Neural progenitor cell (in vitro differentiated cells): ENCODE measurements at regions not wholly inside any gene's neighbourhood (a gene's known extent, or its start where the extent isn't known, plus 50 kb on each side); places are given as distances from the start of the nearest gene placed in this dataset.

Experiments
- DNase-seq: peaks from one replicate; pipeline ENCODE4 v3.0.0-alpha.2; 2016; ENCODE audit warnings: low spot score
- H2AFZ ChIP-seq: fragments of 200-600 bp; sonication (generic); replicated peaks from 2 replicates; pipeline ENCODE4 v1.6.1; 2016; ENCODE audit warnings: antibody characterized with exemption
- H3F3A ChIP-seq: fragments of 200-600 bp; sonication (generic); 2 replicates; pipeline ENCODE4 v1.6.1; 2016; ENCODE audit warnings: antibody characterized with exemption, low read depth
- H3K27ac ChIP-seq: fragments of 200-600 bp; sonication (generic); 2 replicates; pipeline ENCODE4 v1.5.1; 2016; ENCODE audit warnings: mild to moderate bottlenecking
- H3K27me3 ChIP-seq: fragments of 200-600 bp; sonication (generic); 2 replicates; pipeline ENCODE4 v1.6.1; 2016; ENCODE audit warnings: mild to moderate bottlenecking, moderate library complexity
- H3K36me3 ChIP-seq: fragments of 200-600 bp; sonication (generic); 2 replicates; pipeline ENCODE4 v1.5.1; 2016
- H3K4me1 ChIP-seq: fragments of 200-600 bp; sonication (generic); 2 replicates; pipeline ENCODE4 v1.6.1; 2016; ENCODE audit warnings: mixed run types
- H3K4me2 ChIP-seq: fragments of 200-600 bp; sonication (generic); 2 replicates; pipeline ENCODE4 v1.6.1; 2016
- H3K4me3 ChIP-seq: fragments of 200-600 bp; sonication (generic); 2 replicates; pipeline ENCODE4 v1.5.1; 2016
- H3K79me2 ChIP-seq: fragments of 200-600 bp; sonication (generic); 2 replicates; pipeline ENCODE4 v1.6.1; 2016; ENCODE audit warnings: low read depth
- H3K9ac ChIP-seq: fragments of 200-600 bp; sonication (generic); 2 replicates; pipeline ENCODE4 v1.6.1; 2016
- H3K9me3 ChIP-seq: fragments of 200-600 bp; sonication (generic); 2 replicates; pipeline ENCODE4 v1.5.1; 2016; ENCODE audit warnings: low read depth
- H4K20me1 ChIP-seq: fragments of 200-600 bp; sonication (generic); 2 replicates; pipeline ENCODE4 v1.6.1; 2016; ENCODE audit warnings: low read depth
- H3K27ac Mint-ChIP-seq: 3 replicates; pipeline ENCODE4 v1.8.0; 2021; ENCODE audit warnings: mixed read lengths
- H3K27me3 Mint-ChIP-seq: 2 replicates; pipeline ENCODE4 v1.8.0; 2022; ENCODE audit warnings: low read depth, mild to moderate bottlenecking, inconsistent platforms, moderate library complexity, mixed read lengths; ENCODE audit not compliant: insufficient read depth
- H3K36me3 Mint-ChIP-seq: 3 replicates; pipeline ENCODE4 v1.8.0; 2021; ENCODE audit warnings: mixed read lengths
- H3K4me1 Mint-ChIP-seq: 3 replicates; pipeline ENCODE4 v1.8.0; 2021; ENCODE audit warnings: mixed read lengths
- H3K4me3 Mint-ChIP-seq: 3 replicates; pipeline ENCODE4 v1.8.0; 2021; ENCODE audit warnings: mild to moderate bottlenecking, moderate library complexity, mixed read lengths
- H3K9me3 Mint-ChIP-seq: 3 replicates; pipeline ENCODE4 v1.8.0; 2020; ENCODE audit warnings: mixed read lengths
- EZH2 ChIP-seq: fragments of 200-600 bp; sonication (generic); IDR thresholded peaks from 2 replicates; pipeline ENCODE4 v1.6.1; 2017; ENCODE audit warnings: antibody characterized with exemption, mild to moderate bottlenecking, moderate library complexity
- EZH2phosphoT487 ChIP-seq: fragments of 200-600 bp; sonication (generic); IDR thresholded peaks from 2 replicates; pipeline ENCODE4 v1.6.1; 2017; ENCODE audit warnings: antibody characterized with exemption
- TF ChIP-seq, protein P1 (sequence below): fragments of 200-600 bp; sonication (generic); IDR thresholded peaks from 2 replicates; pipeline ENCODE4 v1.5.1; 2017; ENCODE audit warnings: antibody characterized with exemption, mild to moderate bottlenecking

DNA sequence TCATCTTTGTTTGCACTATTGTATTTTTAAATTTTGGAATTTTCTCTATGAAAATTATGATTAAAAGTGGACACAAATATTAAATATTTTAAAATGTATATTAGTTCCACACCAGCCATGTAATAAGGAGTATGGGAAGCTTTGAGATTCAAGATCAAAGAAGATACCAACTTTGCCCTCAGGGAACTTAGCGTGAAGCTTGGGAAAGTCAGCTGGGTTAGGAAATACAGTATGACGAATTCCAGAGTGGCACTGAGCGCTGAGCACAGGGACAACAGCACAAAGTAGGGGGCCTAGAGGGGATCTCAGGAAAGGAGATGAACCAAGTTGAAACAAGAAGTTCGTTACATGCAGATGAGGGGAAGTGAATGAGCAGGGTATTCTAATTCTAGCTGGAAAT, 76.9 kb upstream of the SHISA2 start:
- H3K27ac Mint-ChIP-seq, result no peak overlapping the region
- H3K9me3 Mint-ChIP-seq, result no peaks in the 10 kb centered on the region
- H3K27me3 ChIP-seq, result no peaks in the 10 kb centered on the region
- no peaks in the 10 kb centered on the region for H4K20me1 ChIP-seq
- H3K4me3 Mint-ChIP-seq, result no peak overlapping the region
- no peak overlapping the region for H3K27ac ChIP-seq
- H3K9me3 ChIP-seq, result no peaks in the 10 kb centered on the region
- H3K36me3 ChIP-seq, result no peaks in the 10 kb centered on the region
- no peaks in the 10 kb centered on the region for H3K79me2 ChIP-seq
- DNase-seq, result no peak
- H3K4me1 ChIP-seq, result peaks cover 7% of the 10 kb centered on the region
- H3K4me2 ChIP-seq, result no peak overlapping the region
- TF ChIP-seq EZH2 (no peak), EZH2phosphoT487 (no peak)
- TF ChIP-seq, protein P1, sequence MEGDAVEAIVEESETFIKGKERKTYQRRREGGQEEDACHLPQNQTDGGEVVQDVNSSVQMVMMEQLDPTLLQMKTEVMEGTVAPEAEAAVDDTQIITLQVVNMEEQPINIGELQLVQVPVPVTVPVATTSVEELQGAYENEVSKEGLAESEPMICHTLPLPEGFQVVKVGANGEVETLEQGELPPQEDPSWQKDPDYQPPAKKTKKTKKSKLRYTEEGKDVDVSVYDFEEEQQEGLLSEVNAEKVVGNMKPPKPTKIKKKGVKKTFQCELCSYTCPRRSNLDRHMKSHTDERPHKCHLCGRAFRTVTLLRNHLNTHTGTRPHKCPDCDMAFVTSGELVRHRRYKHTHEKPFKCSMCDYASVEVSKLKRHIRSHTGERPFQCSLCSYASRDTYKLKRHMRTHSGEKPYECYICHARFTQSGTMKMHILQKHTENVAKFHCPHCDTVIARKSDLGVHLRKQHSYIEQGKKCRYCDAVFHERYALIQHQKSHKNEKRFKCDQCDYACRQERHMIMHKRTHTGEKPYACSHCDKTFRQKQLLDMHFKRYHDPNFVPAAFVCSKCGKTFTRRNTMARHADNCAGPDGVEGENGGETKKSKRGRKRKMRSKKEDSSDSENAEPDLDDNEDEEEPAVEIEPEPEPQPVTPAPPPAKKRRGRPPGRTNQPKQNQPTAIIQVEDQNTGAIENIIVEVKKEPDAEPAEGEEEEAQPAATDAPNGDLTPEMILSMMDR, result no peak
- no peak overlapping the region for H2AFZ ChIP-seq
- H3K4me3 ChIP-seq, result no peak overlapping the region
- H3K27me3 Mint-ChIP-seq, result no peaks in the 10 kb centered on the region
- H3K36me3 Mint-ChIP-seq, result no peaks in the 10 kb centered on the region
- peaks cover 3% of the 10 kb centered on the region for H3K4me1 Mint-ChIP-seq
- H3F3A ChIP-seq, result no peaks in the 10 kb centered on the region
- no peak overlapping the region for H3K9ac ChIP-seq

DNA sequence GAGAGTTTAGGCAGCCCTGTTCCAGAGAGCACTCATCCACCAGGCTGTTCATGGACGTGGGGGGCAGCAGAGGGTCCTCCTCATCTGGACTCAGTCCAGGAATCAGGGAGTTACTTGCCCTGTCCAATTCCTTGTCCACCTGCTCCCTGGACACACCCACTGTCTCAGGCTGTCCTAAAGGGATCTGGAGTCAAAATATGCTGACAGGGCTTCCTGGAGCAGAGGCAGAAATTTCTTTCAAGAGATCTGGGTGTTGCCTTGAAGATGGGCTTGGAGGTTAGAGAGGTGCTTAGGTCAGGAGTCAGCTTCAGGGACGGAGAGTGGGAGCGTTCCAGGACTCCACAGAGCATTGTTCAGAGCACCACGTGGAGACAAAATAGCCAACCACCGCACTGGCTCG, 65.8 kb upstream of the SHISA2 start:
- H2AFZ ChIP-seq, result no peak overlapping the region
- Mint-ChIP-seq H3K4me1 (no peaks in the 10 kb centered on the region), H3K27me3 (no peaks in the 10 kb centered on the region), H3K9me3 (no peaks in the 10 kb centered on the region), H3K27ac (no peak overlapping the region), H3K36me3 (no peaks in the 10 kb centered on the region), H3K4me3 (no peak overlapping the region)
- no peaks in the 10 kb centered on the region for H3K9me3 ChIP-seq
- TF ChIP-seq, protein P1, result no peak
- no peak for TF ChIP-seq EZH2phosphoT487
- no peak for TF ChIP-seq EZH2
- H3K36me3 ChIP-seq, result no peaks in the 10 kb centered on the region
- no peak overlapping the region for H3K27ac ChIP-seq
- no peak overlapping the region for H3K9ac ChIP-seq
- H3K27me3 ChIP-seq, result no peaks in the 10 kb centered on the region
- H4K20me1 ChIP-seq, result no peaks in the 10 kb centered on the region
- H3K4me3 ChIP-seq, result no peak overlapping the region
- H3K4me2 ChIP-seq, result no peak overlapping the region
- no peak for DNase-seq
- H3K79me2 ChIP-seq, result no peaks in the 10 kb centered on the region
- no peaks in the 10 kb centered on the region for H3F3A ChIP-seq
- H3K4me1 ChIP-seq, result no peaks in the 10 kb centered on the region

DNA sequence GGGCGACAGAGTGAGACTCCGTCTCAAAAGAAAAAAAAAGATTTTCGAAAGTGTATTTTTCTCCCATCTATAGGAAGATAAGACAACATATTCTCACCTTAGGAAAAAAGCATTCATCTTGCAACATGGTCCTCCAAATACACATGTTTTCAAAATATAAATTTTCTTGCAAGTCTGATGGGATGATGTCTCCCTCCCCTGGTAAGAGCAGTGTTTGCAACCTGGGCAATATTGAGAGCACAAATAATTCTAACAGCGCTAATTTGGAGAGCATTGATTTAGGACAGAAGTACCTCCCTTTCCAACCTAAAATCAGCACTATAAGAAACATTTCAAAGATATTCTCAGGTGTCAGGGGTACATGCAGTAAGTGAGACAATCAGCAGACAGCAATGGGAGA, 61.0 kb upstream of the SHISA2 start:
- no peak overlapping the region for H3K4me3 ChIP-seq
- H3F3A ChIP-seq, result no peaks in the 10 kb centered on the region
- H3K4me2 ChIP-seq, result no peak overlapping the region
- Mint-ChIP-seq H3K36me3 (no peaks in the 10 kb centered on the region), H3K27me3 (no peaks in the 10 kb centered on the region), H3K27ac (no peak overlapping the region), H3K4me3 (no peak overlapping the region), H3K4me1 (no peaks in the 10 kb centered on the region), H3K9me3 (no peaks in the 10 kb centered on the region)
- H2AFZ ChIP-seq, result no peak overlapping the region
- DNase-seq, result peak; percentile 18
- no peaks in the 10 kb centered on the region for H3K4me1 ChIP-seq
- no peak overlapping the region for H3K9ac ChIP-seq
- no peaks in the 10 kb centered on the region for H3K27me3 ChIP-seq
- TF ChIP-seq, protein P1, result peak; percentile 68
- TF ChIP-seq EZH2, result no peak
- no peak for TF ChIP-seq EZH2phosphoT487
- H3K36me3 ChIP-seq, result no peaks in the 10 kb centered on the region
- H3K79me2 ChIP-seq, result no peaks in the 10 kb centered on the region
- H3K27ac ChIP-seq, result no peak overlapping the region
- H3K9me3 ChIP-seq, result no peaks in the 10 kb centered on the region
- H4K20me1 ChIP-seq, result no peaks in the 10 kb centered on the region

DNA sequence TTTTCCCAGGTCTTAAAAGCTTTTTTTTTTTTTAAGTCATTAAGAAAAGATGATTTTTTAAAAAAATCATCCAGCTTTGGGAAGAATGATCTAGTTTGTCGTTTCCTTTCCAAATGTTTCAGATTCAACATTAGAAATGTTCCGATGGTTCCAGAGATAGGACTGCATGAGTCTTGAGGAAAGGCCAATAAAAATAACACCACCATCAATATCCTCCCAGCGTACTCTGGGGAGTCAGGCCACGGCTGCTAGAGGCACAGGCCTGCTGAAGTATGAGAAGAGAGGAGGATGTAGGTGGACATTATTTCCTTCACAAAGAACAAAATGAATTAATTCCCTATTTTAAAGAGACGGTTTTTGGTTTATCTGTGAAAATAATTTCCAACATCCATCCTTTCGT, 60.0 kb upstream of the SHISA2 start:
- no peaks in the 10 kb centered on the region for H3K36me3 ChIP-seq
- no peaks in the 10 kb centered on the region for H3K4me1 ChIP-seq
- no peaks in the 10 kb centered on the region for H3K79me2 ChIP-seq
- H3K36me3 Mint-ChIP-seq, result no peaks in the 10 kb centered on the region
- TF ChIP-seq, protein P1, result no peak
- TF ChIP-seq EZH2 (no peak), EZH2phosphoT487 (no peak)
- H3K27me3 Mint-ChIP-seq, result no peaks in the 10 kb centered on the region
- no peaks in the 10 kb centered on the region for H3K4me1 Mint-ChIP-seq
- H3K9ac ChIP-seq, result no peak overlapping the region
- no peaks in the 10 kb centered on the region for H3K9me3 ChIP-seq
- no peaks in the 10 kb centered on the region for H4K20me1 ChIP-seq
- H3K9me3 Mint-ChIP-seq, result no peaks in the 10 kb centered on the region
- H3K27ac ChIP-seq, result no peak overlapping the region
- H2AFZ ChIP-seq, result no peak overlapping the region
- no peak overlapping the region for H3K4me2 ChIP-seq
- DNase-seq, result no peak
- H3K4me3 Mint-ChIP-seq, result no peak overlapping the region
- H3K27ac Mint-ChIP-seq, result no peak overlapping the region
- no peak overlapping the region for H3K4me3 ChIP-seq
- no peaks in the 10 kb centered on the region for H3K27me3 ChIP-seq
- H3F3A ChIP-seq, result no peaks in the 10 kb centered on the region
